H9 (cell line): ENCODE measurements at regions not wholly inside any gene's neighbourhood (a gene's known extent, or its start where the extent isn't known, plus 50 kb on each side); places are given as distances from the start of the nearest gene placed in this dataset.

ENCODE experiments used
- DNase-seq: peaks from one replicate; pipeline ENCODE4 v3.0.0-alpha.2; 2017
- H2AFZ ChIP-seq: one replicate; pipeline ENCODE4 v1.6.1; 2013; ENCODE audit warnings: mild to moderate bottlenecking, low read length, control low read depth, moderate library complexity
- H2AK5ac ChIP-seq: 2 replicates; pipeline ENCODE4 v1.6.1; 2013; ENCODE audit warnings: low read length, control low read depth, mixed read lengths; ENCODE audit not compliant: insufficient read length
- H2BK120ac ChIP-seq: one replicate; pipeline ENCODE4 v1.6.1; 2013; ENCODE audit warnings: low read depth, mild to moderate bottlenecking, low read length, control low read depth, inconsistent platforms; ENCODE audit not compliant: poor library complexity, severe bottlenecking
- H2BK12ac ChIP-seq: 2 replicates; pipeline ENCODE4 v1.6.1; 2013; ENCODE audit warnings: low read length, control low read depth, mixed read lengths, low read depth; ENCODE audit not compliant: insufficient read length
- H2BK15ac ChIP-seq: 2 replicates; pipeline ENCODE4 v1.6.1; 2013; ENCODE audit warnings: low read depth, low read length, control low read depth
- H2BK20ac ChIP-seq: one replicate; pipeline ENCODE4 v1.6.1; 2013; ENCODE audit warnings: low read depth, mild to moderate bottlenecking, low read length, control low read depth, inconsistent platforms; ENCODE audit not compliant: poor library complexity, severe bottlenecking
- H2BK5ac ChIP-seq: 2 replicates; pipeline ENCODE4 v1.6.1; 2013; ENCODE audit warnings: low read length, control low read depth, mixed read lengths; ENCODE audit not compliant: insufficient read length
- H3K14ac ChIP-seq: 2 replicates; pipeline ENCODE4 v1.6.1; 2013; ENCODE audit warnings: low read length, control low read depth; ENCODE audit not compliant: insufficient read depth
- H3K18ac ChIP-seq: 2 replicates; pipeline ENCODE4 v1.6.1; 2013; ENCODE audit warnings: low read depth, mild to moderate bottlenecking, mixed read lengths, low read length, control low read depth; ENCODE audit not compliant: insufficient read length
- H3K23ac ChIP-seq: 2 replicates; pipeline ENCODE4 v1.6.1; 2013; ENCODE audit warnings: low read length, control low read depth, mixed read lengths, low read depth; ENCODE audit not compliant: insufficient read length
- H3K23me2 ChIP-seq: 2 replicates; pipeline ENCODE4 v1.6.1; 2013; ENCODE audit warnings: low read depth, mild to moderate bottlenecking, mixed read lengths, low read length, control low read depth; ENCODE audit not compliant: insufficient read length, poor library complexity, severe bottlenecking
- H3K27ac ChIP-seq: 2 replicates; pipeline ENCODE4 v1.5.1; 2013; ENCODE audit warnings: low read length, control low read depth, mixed read lengths, low read depth; ENCODE audit not compliant: insufficient read length
- H3K27me3 ChIP-seq: 2 replicates; pipeline ENCODE4 v1.6.1; 2013; ENCODE audit warnings: low read length, control low read depth, inconsistent platforms; ENCODE audit not compliant: insufficient read depth
- H3K4ac ChIP-seq: 2 replicates; pipeline ENCODE4 v1.6.1; 2013; ENCODE audit warnings: low read depth, mild to moderate bottlenecking, control low read depth, inconsistent platforms, low read length, moderate library complexity
- H3K4me1 ChIP-seq: 2 replicates; pipeline ENCODE4 v1.6.1; 2013; ENCODE audit warnings: low read length, control low read depth, inconsistent platforms; ENCODE audit not compliant: insufficient read depth
- H3K4me2 ChIP-seq: 2 replicates; pipeline ENCODE4 v1.6.1; 2013; ENCODE audit warnings: low read length, control low read depth, mixed read lengths; ENCODE audit not compliant: insufficient read length, insufficient read depth
- H3K56ac ChIP-seq: 2 replicates; pipeline ENCODE4 v1.6.1; 2013; ENCODE audit warnings: low read depth, mild to moderate bottlenecking, mixed read lengths, low read length, control low read depth; ENCODE audit not compliant: insufficient read length
- H3K79me1 ChIP-seq: 2 replicates; pipeline ENCODE4 v1.6.1; 2013; ENCODE audit warnings: low read depth, mild to moderate bottlenecking, moderate library complexity, low read length, control low read depth, inconsistent platforms; ENCODE audit not compliant: insufficient read depth, poor library complexity, severe bottlenecking
- H3K79me2 ChIP-seq: 2 replicates; pipeline ENCODE4 v1.6.1; 2013; ENCODE audit warnings: low read length, control low read depth, inconsistent platforms; ENCODE audit not compliant: insufficient read depth
- H3K9ac ChIP-seq: 2 replicates; pipeline ENCODE4 v1.6.1; 2013; ENCODE audit warnings: low read length, control low read depth, mixed read lengths; ENCODE audit not compliant: insufficient read length; ENCODE audit errors: extremely low read depth
- H3K9me3 ChIP-seq: one replicate; pipeline ENCODE4 v1.6.1; 2013; ENCODE audit warnings: low read depth, low read length, inconsistent platforms; ENCODE audit not compliant: control insufficient read depth
- H3T11ph ChIP-seq: one replicate; pipeline ENCODE4 v1.6.1; 2013; ENCODE audit warnings: mild to moderate bottlenecking, low read length, control low read depth, inconsistent platforms
- H4K20me1 ChIP-seq: one replicate; pipeline ENCODE4 v1.6.1; 2013; ENCODE audit not compliant: control insufficient read depth, insufficient read length, insufficient read depth
- H4K5ac ChIP-seq: 2 replicates; pipeline ENCODE4 v1.6.1; 2013; ENCODE audit warnings: low read depth, mild to moderate bottlenecking, mixed read lengths, low read length, control low read depth; ENCODE audit not compliant: insufficient read length
- H4K8ac ChIP-seq: replicated peaks from 2 replicates; pipeline ENCODE4 v1.6.1; 2013; ENCODE audit warnings: low read length, control low read depth, mixed read lengths, low read depth; ENCODE audit not compliant: insufficient read length
- H4K91ac ChIP-seq: 2 replicates; pipeline ENCODE4 v1.6.1; 2013; ENCODE audit warnings: low read depth, mild to moderate bottlenecking, moderate library complexity, mixed read lengths, low read length, control low read depth; ENCODE audit not compliant: insufficient read length
- H3K27ac Mint-ChIP-seq, 3 experiments: 2 replicates in 2 of 3; 3 replicates in 1 of 3; pipeline ENCODE4 v1.8.0; 2020 to 2021; ENCODE audit warnings: mixed read lengths in 3 of 3, mild to moderate bottlenecking in 1 of 3, moderate library complexity in 1 of 3
- H3K27me3 Mint-ChIP-seq: 2 replicates; pipeline ENCODE4 v1.8.0; 2021; ENCODE audit warnings: low read depth, mild to moderate bottlenecking, moderate library complexity, mixed read lengths
- H3K36me3 Mint-ChIP-seq, 3 experiments: 2 replicates in 2 of 3; 3 replicates in 1 of 3; pipeline ENCODE4 v1.8.0; 2020 to 2021; ENCODE audit warnings: low read depth in 3 of 3, mixed read lengths in 3 of 3; ENCODE audit not compliant: insufficient read depth in 1 of 3
- H3K4me1 Mint-ChIP-seq, 2 experiments: 2 replicates each; pipeline ENCODE4 v1.8.0; 2020; ENCODE audit warnings: mixed read lengths in 2 of 2
- H3K4me3 Mint-ChIP-seq, 2 experiments: 2 replicates in 1 of 2; 3 replicates in 1 of 2; pipeline ENCODE4 v1.8.0; 2020 to 2021; ENCODE audit warnings: mild to moderate bottlenecking in 2 of 2, mixed read lengths in 2 of 2, moderate library complexity in 1 of 2
- H3K9me3 Mint-ChIP-seq, 2 experiments: 2 replicates in 1 of 2; 3 replicates in 1 of 2; pipeline ENCODE4 v1.8.0; 2020; ENCODE audit warnings: mild to moderate bottlenecking in 2 of 2, mixed read lengths in 2 of 2, moderate library complexity in 1 of 2
- TF ChIP-seq, protein P1 (sequence below): fragments of 200-600 bp; sonication (generic); conservative IDR thresholded peaks from 3 replicates; pipeline ENCODE4 v1.8.0; 2021; ENCODE audit warnings: antibody characterized with exemption, mild to moderate bottlenecking

DNA sequence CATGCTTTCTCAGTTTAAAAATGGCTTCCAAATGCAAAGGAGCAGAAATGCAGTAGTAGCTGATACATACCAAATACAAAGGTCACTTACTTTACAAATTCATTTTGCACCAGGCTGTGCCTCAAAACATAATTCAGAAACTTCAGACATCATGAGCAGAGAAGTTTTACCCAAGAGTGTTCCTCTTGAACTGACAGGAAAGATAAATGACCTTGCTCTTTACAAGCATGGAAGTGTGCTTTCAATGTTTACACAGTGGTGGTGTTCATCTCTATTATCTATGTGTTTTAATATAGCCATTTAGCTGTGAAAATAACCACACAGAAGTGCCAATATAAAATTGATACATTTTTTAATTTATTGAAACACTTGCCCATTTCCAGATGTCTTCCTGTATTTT, 383.4 kb downstream of the ANKRD50 start:
- no peak overlapping the region for H2BK15ac ChIP-seq
- no peak overlapping the region for H3K14ac ChIP-seq
- TF ChIP-seq, protein P1, sequence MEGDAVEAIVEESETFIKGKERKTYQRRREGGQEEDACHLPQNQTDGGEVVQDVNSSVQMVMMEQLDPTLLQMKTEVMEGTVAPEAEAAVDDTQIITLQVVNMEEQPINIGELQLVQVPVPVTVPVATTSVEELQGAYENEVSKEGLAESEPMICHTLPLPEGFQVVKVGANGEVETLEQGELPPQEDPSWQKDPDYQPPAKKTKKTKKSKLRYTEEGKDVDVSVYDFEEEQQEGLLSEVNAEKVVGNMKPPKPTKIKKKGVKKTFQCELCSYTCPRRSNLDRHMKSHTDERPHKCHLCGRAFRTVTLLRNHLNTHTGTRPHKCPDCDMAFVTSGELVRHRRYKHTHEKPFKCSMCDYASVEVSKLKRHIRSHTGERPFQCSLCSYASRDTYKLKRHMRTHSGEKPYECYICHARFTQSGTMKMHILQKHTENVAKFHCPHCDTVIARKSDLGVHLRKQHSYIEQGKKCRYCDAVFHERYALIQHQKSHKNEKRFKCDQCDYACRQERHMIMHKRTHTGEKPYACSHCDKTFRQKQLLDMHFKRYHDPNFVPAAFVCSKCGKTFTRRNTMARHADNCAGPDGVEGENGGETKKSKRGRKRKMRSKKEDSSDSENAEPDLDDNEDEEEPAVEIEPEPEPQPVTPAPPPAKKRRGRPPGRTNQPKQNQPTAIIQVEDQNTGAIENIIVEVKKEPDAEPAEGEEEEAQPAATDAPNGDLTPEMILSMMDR, result no peak
- no peak overlapping the region for H3K23ac ChIP-seq
- no peaks in the 10 kb centered on the region; a peak in 1 of 7 replicates for H3K36me3 Mint-ChIP-seq
- H3T11ph ChIP-seq, result no peak overlapping the region
- no peak overlapping the region for H2BK12ac ChIP-seq
- no peaks in the 10 kb centered on the region for H3K9me3 Mint-ChIP-seq
- H3K79me1 ChIP-seq, result no peaks in the 10 kb centered on the region
- no peaks in the 10 kb centered on the region for H3K27me3 ChIP-seq
- no peak overlapping the region for H4K8ac ChIP-seq
- H3K4me3 Mint-ChIP-seq, result no peak overlapping the region
- no peaks in the 10 kb centered on the region for H3K27me3 Mint-ChIP-seq
- no peak overlapping the region for H3K9ac ChIP-seq
- H3K4me1 ChIP-seq, result no peaks in the 10 kb centered on the region
- H2BK120ac ChIP-seq, result no peak overlapping the region
- no peaks in the 10 kb centered on the region for H3K23me2 ChIP-seq
- no peak overlapping the region for H4K5ac ChIP-seq
- H2BK5ac ChIP-seq, result no peak overlapping the region
- no peak overlapping the region for H2AFZ ChIP-seq
- H3K4me2 ChIP-seq, result no peak overlapping the region
- no peak overlapping the region for H4K91ac ChIP-seq
- no peak for DNase-seq
- no peak overlapping the region for H3K4ac ChIP-seq
- H4K20me1 ChIP-seq, result no peaks in the 10 kb centered on the region
- no peak overlapping the region for H3K27ac ChIP-seq
- H3K56ac ChIP-seq, result no peak overlapping the region
- H2BK20ac ChIP-seq, result no peak overlapping the region
- no peak overlapping the region for H3K18ac ChIP-seq
- H3K27ac Mint-ChIP-seq, result no peak overlapping the region
- H3K79me2 ChIP-seq, result no peaks in the 10 kb centered on the region
- no peaks in the 10 kb centered on the region for H3K9me3 ChIP-seq
- H2AK5ac ChIP-seq, result no peak overlapping the region
- peaks cover under 1 to 1% of the 10 kb centered on the region in 2 experiments; a peak in 3 of 4 replicates for H3K4me1 Mint-ChIP-seq
